ENCODE measurements at regions not wholly inside any gene's neighbourhood (a gene's known extent, or its start where the extent isn't known, plus 50 kb on each side); places are given as distances from the start of the nearest gene placed in this dataset.
"Not testable (repeated sequence)": the region's sequence is repeated elsewhere in the genome, so short reads cannot be mapped to it uniquely, and the experiment has no call there.

DNA sequence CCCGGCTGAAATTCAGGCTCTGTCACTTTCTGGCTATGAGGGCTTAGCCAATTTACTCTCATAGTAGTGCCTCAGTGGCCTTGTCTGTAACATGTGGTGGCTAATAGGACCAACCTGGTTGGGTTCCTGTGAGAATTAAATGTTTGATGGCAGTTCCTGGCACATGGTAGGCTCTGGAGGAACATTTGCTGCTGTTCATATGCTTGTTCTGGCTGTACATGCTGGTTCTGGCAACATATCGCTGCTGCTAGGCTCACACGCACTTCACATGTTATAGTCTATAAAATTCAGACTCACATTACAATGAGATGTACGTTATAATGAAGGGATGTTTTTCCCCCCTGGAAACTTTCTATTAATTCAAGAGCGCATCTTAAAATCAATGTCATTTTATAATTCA is 417.7 kb upstream of the GYPC start:
- no peak for DNase-seq (ENCODE audit: low read depth)

DNA sequence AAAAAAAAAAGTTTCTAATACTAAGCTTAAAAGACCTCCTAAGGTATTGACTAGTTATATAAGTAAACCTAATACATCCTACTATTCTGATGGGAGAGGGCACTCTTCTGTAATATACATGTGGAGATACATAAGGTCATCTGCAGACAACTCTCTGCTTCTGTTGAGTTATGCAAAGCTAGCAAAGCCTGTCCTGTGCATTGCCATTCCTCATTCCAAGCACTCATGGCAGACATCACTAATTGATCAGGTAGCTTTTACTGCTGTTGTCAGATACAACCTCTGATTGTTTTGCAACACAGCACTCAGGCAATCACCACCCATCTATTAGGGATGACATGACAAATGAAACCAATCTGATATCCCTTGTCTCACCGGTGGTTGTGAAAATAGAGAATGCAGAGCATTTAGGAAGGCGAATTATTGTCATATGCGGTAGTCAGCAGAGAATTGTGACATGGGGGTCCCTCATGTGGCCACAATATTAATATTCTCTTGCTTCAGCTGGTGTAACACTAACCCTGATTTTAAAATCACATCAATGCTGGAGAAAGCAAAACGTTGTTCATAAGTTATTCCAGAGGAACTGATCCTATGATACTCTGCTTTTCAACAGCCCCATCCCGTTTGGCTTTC is 416.5 kb upstream of the GYPC start:
- no peak for DNase-seq (ENCODE audit: low read depth)

DNA sequence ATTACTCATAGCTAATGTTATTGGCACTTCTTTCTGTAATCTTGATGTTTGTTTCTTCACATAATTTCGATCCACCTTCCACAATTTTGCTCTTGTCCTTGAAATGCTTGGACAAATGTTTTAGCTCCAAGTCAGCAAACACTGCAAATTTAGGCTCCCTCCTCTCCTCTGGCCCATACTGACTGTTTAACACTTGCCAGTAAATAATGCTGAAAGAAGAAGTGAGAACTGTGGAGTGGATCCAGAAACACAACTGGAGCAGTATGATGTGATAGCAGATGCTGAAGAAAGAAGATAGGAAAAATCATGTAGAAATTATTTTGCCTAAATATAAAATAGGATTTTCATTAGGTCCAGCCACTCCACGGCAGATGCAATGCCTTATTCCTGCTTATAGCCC is 415.0 kb upstream of the GYPC start:
- DNase-seq (ENCODE audit: low read depth), result no peak

DNA sequence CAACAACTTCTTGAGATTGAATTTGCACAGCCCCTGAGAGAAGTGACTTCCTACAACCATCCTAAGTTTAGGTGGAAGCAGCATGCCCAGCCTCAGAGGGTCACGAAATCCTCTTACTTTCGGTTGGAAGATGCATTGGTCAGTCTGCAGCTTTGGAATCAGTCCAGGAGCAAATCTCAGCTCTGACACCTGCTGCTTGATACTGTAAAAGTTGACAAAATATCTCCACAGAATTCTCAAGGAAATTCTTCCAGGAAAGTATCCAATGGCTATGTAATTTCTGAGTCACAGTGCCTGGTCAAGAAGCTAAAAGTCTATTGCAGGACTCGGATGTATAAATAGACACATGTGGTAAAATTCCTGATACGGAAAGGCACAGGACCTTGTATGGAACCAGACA is 414.5 kb upstream of the GYPC start:
- DNase-seq (ENCODE audit: low read depth), result no peak

GRCh38 chr2:126244937-126245336 is 411.0 kb upstream of the GYPC start:
- no peak for DNase-seq (ENCODE audit: low read depth)

GRCh38 chr2:126253669-126254068 is 402.3 kb upstream of the GYPC start:
- DNase-seq (ENCODE audit: low read depth), result no peak

- DNase-seq (ENCODE audit: low read depth), result no peak
Observed at GRCh38 chr2:126264625-126265024, 391.3 kb upstream of the GYPC start.

- DNase-seq (ENCODE audit: low read depth), result no peak
Observed at GRCh38 chr2:126269911-126270310, 386.0 kb upstream of the GYPC start.

DNA sequence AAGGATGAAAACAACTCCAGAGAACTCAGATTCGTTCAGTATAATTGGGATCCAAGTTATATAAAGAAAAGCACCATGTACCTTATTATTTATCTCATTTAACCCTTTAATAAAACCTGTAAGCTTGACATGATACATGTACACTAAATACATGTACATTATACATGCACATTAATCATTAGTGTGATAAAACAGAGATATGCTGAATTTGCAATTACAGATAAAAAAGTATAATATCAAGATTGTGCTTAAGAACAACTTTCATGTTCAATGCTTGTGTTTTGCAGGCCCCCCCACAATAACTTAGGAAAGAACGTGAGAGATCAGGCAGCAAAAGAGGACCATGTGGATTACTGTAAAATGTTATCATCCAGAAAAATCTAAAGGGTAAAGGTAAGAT is 385.4 kb upstream of the GYPC start:
- no peak for DNase-seq (ENCODE audit: low read depth)

- DNase-seq (ENCODE audit: low read depth), result no peak
Observed at GRCh38 chr2:126272401-126272800, 383.6 kb upstream of the GYPC start.

DNA sequence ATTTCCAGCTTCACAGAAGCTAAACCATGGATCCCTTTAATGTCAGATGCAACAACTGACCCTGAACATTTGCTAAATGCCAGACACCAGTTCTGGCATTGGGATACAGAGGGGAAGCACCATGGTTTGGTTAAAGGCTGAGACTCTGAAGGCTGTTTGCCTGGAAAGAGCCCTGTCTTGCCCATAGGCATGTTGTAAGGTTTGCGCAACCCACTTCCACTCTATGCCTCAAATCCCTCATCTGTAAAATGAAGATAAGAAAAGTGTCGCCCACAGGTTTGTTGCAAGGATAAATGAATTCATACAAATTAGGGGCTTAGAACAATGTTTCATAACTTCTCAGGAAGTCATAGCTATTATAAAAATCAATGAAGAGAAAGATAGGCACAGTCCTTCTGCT is 380.9 kb upstream of the GYPC start:
- no peak for DNase-seq (ENCODE audit: low read depth)

- not testable (repeated sequence) for DNase-seq (ENCODE audit: low read depth)
Observed at GRCh38 chr2:126276268-126276667, 379.7 kb upstream of the GYPC start.

- DNase-seq (ENCODE audit: low read depth), result no peak
Observed at GRCh38 chr2:126288362-126288761, 367.6 kb upstream of the GYPC start.

DNA sequence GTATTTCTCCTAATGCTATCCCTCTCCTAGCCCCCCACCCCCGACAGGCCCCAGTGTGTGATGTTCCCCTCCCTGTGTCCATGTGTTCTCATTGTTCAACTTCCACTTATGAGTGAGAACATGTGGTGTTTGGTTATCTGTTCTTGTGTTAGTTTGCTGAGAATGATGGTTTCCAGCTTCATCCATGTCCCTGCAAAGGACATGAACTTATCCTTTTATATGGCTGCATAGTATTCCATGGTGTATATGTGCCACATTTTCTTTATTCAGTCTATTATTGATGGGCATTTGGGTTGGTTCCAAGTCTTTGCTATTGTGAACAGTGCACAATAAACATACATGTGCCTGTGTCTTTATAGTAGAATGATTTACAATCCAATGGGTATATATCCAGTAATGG is 362.0 kb upstream of the GYPC start:
- not testable (repeated sequence) for DNase-seq (ENCODE audit: low read depth)

DNA sequence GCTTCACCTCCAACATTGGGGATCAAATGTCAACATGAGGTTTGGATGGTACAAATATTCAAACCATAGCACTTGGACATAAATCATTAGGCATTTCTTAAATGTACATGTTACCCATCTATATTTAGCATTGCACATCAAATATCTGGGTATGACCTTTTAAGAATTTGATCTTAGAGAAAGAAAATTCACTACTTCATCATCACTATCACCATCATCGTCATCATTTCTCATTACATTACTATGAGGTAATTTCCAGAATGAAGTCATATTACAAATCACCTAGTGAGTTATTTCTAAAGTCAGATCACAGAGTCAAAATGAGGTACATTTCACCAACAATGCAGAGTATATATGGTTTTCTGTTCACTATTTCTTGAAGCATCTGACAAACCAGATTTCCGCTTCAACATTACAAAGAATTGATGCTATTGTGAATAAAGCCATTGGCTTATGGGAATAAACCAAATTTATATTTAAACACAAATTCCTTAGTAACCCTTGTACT is 356.4 kb upstream of the GYPC start:
- DNase-seq (ENCODE audit: low read depth), result no peak

- no peak for DNase-seq (ENCODE audit: low read depth)
Observed at GRCh38 chr2:126300348-126300747, 355.6 kb upstream of the GYPC start.

GRCh38 chr2:126302043-126302442 is 353.9 kb upstream of the GYPC start:
- no peak for DNase-seq (ENCODE audit: low read depth)

GRCh38 chr2:126303113-126303512 is 352.8 kb upstream of the GYPC start:
- DNase-seq (ENCODE audit: low read depth), result no peak

DNA sequence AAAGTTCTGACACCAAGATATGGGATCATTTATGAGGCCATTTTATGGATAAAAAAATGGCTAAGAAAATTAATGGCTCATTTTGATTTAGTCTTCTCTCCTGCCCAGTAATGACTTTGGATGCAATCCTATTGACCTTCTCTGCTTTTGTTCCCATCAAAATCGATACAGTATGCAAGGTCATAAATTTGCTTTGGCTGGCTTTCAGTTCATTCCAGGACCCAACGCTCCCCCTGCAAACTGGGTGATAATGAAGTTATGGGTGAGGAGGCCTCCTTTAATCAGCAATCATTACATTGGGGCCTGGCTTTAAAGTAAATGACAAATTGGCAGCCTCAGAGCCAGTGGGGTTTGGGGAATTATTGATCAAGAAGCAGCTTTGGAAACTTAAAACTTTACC is 351.8 kb upstream of the GYPC start:
- no peak for DNase-seq (ENCODE audit: low read depth)

- DNase-seq (ENCODE audit: low read depth), result no peak
Observed at GRCh38 chr2:126306539-126306938, 349.4 kb upstream of the GYPC start.

DNA sequence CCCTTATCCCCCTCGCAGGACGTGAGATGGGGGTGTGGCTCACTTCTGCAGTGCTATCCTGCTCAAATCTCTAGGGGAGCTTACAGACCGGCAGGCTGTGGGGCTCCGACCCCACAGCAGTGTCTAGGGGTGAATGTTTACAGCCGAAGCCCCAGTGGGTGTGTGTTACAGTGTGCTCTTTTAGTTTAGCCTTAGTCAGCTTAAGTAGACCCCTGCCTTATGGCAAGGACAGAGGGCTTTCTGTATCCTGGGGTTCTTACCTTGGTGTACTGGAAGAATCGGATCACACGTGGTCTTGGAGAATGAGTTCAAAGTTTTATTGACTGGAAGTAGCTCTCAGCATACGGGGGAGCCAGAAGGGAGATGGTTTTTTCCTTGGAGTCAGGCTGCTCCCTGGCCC is 348.2 kb upstream of the GYPC start:
- no peak for DNase-seq (ENCODE audit: low read depth)

GRCh38 chr2:126309185-126309584 is 346.8 kb upstream of the GYPC start:
- DNase-seq (ENCODE audit: low read depth), result no peak

- no peak for DNase-seq (ENCODE audit: low read depth)
Observed at GRCh38 chr2:126312579-126312978, 343.4 kb upstream of the GYPC start.

GRCh38 chr2:126315828-126316227 is 340.1 kb upstream of the GYPC start:
- DNase-seq (ENCODE audit: low read depth), result no peak

All from stimulated activated CD8-positive, alpha-beta memory T cell treated with anti-CD3 and anti-CD28 coated beads, Interleukin-15, amount 100 ng/mL, for 1 hour (primary cell).